Uterus (tissue), 2 donors: ENCODE measurements at regions not wholly inside any gene's neighbourhood (a gene's known extent, or its start where the extent isn't known, plus 50 kb on each side); places are given as distances from the start of the nearest gene placed in this dataset.

Experiments
- CTCF ChIP-seq, 4 experiments: fragments of 200-600 bp in 2 of 4; fragments of 450-650 bp in 2 of 4; sonication (generic) in 2 of 4; IDR thresholded peaks; one replicate each; pipeline ENCODE4 v1.5.1; 2016 to 2019; ENCODE audit warnings: antibody characterized with exemption in 4 of 4, mild to moderate bottlenecking in 2 of 4, moderate library complexity in 1 of 4
- POLR2A ChIP-seq, 2 donors: fragments of 450-650 bp; IDR thresholded peaks; one replicate each; pipeline ENCODE4 v1.6.1; 2016; ENCODE audit warnings: antibody characterized with exemption in 2 of 2, mild to moderate bottlenecking in 1 of 2, moderate library complexity in 1 of 2

- TF ChIP-seq CTCF (IDR thresholded peaks at IDR 0.05): no peak
- TF ChIP-seq POLR2A (IDR thresholded peaks at IDR 0.05): no peak
These were observed 101.9 kb downstream of the EFNB1 start for GRCh38 chrX:68930542-68931317.
